ENCODE measurements at regions not wholly inside any gene's neighbourhood (a gene's known extent, or its start where the extent isn't known, plus 50 kb on each side); places are given as distances from the start of the nearest gene placed in this dataset.
"Not testable (repeated sequence)": the region's sequence is repeated elsewhere in the genome, so short reads cannot be mapped to it uniquely, and the experiment has no call there.

- TF ChIP-seq CTCF (IDR thresholded peaks at IDR 0.05; ENCODE audit: extremely low read depth, low read depth, low read length), result no peak
- no peaks in the 10 kb centered on the region for H3K36me3 ChIP-seq (ENCODE audit: insufficient read depth, low read length)
- no peak for DNase-seq (ENCODE audit: insufficient read length, low spot score, missing footprints)
Observed at GRCh38 chr13:70218618-70219017, 110.4 kb upstream of the KLHL1 start.

GRCh38 chr13:70208968-70209367 lies 100.7 kb upstream of the KLHL1 start:
- not testable (repeated sequence) for H3K36me3 ChIP-seq (ENCODE audit: insufficient read depth, low read length); H4K20me1 ChIP-seq (ENCODE audit: insufficient read depth, low read length); DNase-seq (ENCODE audit: insufficient read length, low spot score, missing footprints); H3K4me2 ChIP-seq (ENCODE audit: insufficient read depth, low read length); H3K9me3 ChIP-seq (ENCODE audit: low read depth, low read length); H3K4me1 ChIP-seq (ENCODE audit: insufficient read depth, low read length); H3K79me2 ChIP-seq (ENCODE audit: insufficient read depth, low read length); H3K4me3 ChIP-seq (ENCODE audit: insufficient read depth, low read length); H2AFZ ChIP-seq (ENCODE audit: low read length); H3K27ac ChIP-seq (ENCODE audit: low read depth, low read length); H3K27me3 ChIP-seq (ENCODE audit: insufficient read depth, low read length)

More at GRCh38 chr13:70218618-70219017, 110.4 kb upstream of the KLHL1 start:
- Histone ChIP-seq H4K20me1 (ENCODE audit: insufficient read depth, low read length) (no peaks in the 10 kb centered on the region), H2AFZ (ENCODE audit: low read length) (no peak overlapping the region), H3K27me3 (ENCODE audit: insufficient read depth, low read length) (no peaks in the 10 kb centered on the region), H3K27ac (ENCODE audit: low read depth, low read length) (no peak overlapping the region), H3K9me3 (ENCODE audit: low read depth, low read length) (peaks cover 2% of the 10 kb centered on the region), H3K4me3 (ENCODE audit: insufficient read depth, low read length) (no peak overlapping the region), H3K79me2 (ENCODE audit: insufficient read depth, low read length) (no peaks in the 10 kb centered on the region), H3K4me1 (ENCODE audit: insufficient read depth, low read length) (no peaks in the 10 kb centered on the region), H3K4me2 (ENCODE audit: insufficient read depth, low read length) (no peak overlapping the region)

- peaks cover 4% of the 10 kb centered on the region for H3K9me3 ChIP-seq (ENCODE audit: low read depth, low read length)
- no peak overlapping the region for H3K27ac ChIP-seq (ENCODE audit: low read depth, low read length)
- no peak for DNase-seq (ENCODE audit: insufficient read length, low spot score, missing footprints)
- no peak overlapping the region for H3K4me2 ChIP-seq (ENCODE audit: insufficient read depth, low read length)
- H3K4me1 ChIP-seq (ENCODE audit: insufficient read depth, low read length), result no peaks in the 10 kb centered on the region
- no peaks in the 10 kb centered on the region for H3K79me2 ChIP-seq (ENCODE audit: insufficient read depth, low read length)
- no peaks in the 10 kb centered on the region for H3K36me3 ChIP-seq (ENCODE audit: insufficient read depth, low read length)
- no peaks in the 10 kb centered on the region for H3K27me3 ChIP-seq (ENCODE audit: insufficient read depth, low read length)
- no peak overlapping the region for H2AFZ ChIP-seq (ENCODE audit: low read length)
- no peak overlapping the region for H3K4me3 ChIP-seq (ENCODE audit: insufficient read depth, low read length)
- no peaks in the 10 kb centered on the region for H4K20me1 ChIP-seq (ENCODE audit: insufficient read depth, low read length)
- no peak for TF ChIP-seq CTCF (IDR thresholded peaks at IDR 0.05; ENCODE audit: extremely low read depth, low read depth, low read length)
Observed at GRCh38 chr13:70206671-70207070, 98.4 kb upstream of the KLHL1 start.

GRCh38 chr13:70203661-70204229 lies 95.5 kb upstream of the KLHL1 start:
- Histone ChIP-seq H3K36me3 (ENCODE audit: insufficient read depth, low read length) (no peaks in the 10 kb centered on the region), H3K9me3 (ENCODE audit: low read depth, low read length) (peaks cover 4% of the 10 kb centered on the region), H4K20me1 (ENCODE audit: insufficient read depth, low read length) (no peaks in the 10 kb centered on the region), H3K4me1 (ENCODE audit: insufficient read depth, low read length) (no peaks in the 10 kb centered on the region), H3K4me2 (ENCODE audit: insufficient read depth, low read length) (no peak overlapping the region), H2AFZ (ENCODE audit: low read length) (no peak overlapping the region), H3K4me3 (ENCODE audit: insufficient read depth, low read length) (no peak overlapping the region), H3K27me3 (ENCODE audit: insufficient read depth, low read length) (no peaks in the 10 kb centered on the region), H3K27ac (ENCODE audit: low read depth, low read length) (no peak overlapping the region), H3K79me2 (ENCODE audit: insufficient read depth, low read length) (no peaks in the 10 kb centered on the region)
- no peak for DNase-seq (ENCODE audit: insufficient read length, low spot score, missing footprints)
- no peak for TF ChIP-seq CTCF (IDR thresholded peaks at IDR 0.05; ENCODE audit: extremely low read depth, low read depth, low read length)

Measured in osteoblast (primary cell).